ENCODE measurements at regions not wholly inside any gene's neighbourhood (a gene's known extent, or its start where the extent isn't known, plus 50 kb on each side); places are given as distances from the start of the nearest gene placed in this dataset.

DNA sequence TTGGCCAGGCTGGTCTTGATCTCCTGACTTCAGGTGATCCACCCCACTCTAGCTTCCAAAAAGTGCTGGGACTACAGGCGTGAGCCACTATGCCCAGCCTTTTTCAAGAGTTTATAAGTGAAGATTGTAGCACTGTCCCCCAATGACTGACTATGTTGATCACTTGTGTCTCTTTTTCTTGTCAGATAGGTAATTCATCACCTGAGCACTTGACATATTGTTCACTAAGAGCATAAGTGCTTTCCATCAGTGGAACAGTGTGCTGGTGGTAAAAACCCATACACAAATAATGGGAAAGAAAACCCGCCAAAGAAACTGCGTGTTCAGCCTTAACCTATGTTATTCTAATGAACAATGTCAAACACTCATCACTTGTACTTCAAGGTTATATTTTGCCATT is 414.4 kb upstream of the CDH7 start:
- no peak for DNase-seq (ENCODE audit: extremely low spot score, unreplicated experiment)
- H3K27me3 Mint-ChIP-seq (ENCODE audit: unreplicated experiment), result no peaks in the 10 kb centered on the region

DNA sequence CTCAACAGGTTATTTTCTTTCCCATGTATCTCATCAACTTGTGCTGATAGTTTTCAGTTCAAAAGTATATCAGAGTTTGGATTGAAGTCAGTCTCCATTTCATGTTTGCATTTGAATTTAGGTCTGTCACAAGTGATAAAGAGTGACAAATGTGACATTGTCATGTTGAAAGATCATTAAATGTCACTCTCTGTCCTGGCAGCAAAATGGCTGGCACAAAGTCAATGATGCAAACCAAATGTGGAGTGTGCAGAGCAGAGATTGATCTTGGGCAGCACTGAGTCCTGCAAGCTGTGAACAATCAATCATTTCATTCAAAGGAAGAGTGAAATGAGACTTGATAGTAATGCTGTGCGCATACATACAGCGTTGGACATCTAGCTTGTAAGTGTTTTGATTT is 421.8 kb upstream of the CDH7 start:
- TF ChIP-seq, protein P1, sequence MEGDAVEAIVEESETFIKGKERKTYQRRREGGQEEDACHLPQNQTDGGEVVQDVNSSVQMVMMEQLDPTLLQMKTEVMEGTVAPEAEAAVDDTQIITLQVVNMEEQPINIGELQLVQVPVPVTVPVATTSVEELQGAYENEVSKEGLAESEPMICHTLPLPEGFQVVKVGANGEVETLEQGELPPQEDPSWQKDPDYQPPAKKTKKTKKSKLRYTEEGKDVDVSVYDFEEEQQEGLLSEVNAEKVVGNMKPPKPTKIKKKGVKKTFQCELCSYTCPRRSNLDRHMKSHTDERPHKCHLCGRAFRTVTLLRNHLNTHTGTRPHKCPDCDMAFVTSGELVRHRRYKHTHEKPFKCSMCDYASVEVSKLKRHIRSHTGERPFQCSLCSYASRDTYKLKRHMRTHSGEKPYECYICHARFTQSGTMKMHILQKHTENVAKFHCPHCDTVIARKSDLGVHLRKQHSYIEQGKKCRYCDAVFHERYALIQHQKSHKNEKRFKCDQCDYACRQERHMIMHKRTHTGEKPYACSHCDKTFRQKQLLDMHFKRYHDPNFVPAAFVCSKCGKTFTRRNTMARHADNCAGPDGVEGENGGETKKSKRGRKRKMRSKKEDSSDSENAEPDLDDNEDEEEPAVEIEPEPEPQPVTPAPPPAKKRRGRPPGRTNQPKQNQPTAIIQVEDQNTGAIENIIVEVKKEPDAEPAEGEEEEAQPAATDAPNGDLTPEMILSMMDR (IDR thresholded peaks at IDR 0.05), result no peak
- Mint-ChIP-seq H3K9me3 (ENCODE audit: unreplicated experiment) (no peaks in the 10 kb centered on the region), H3K27me3 (ENCODE audit: unreplicated experiment) (no peaks in the 10 kb centered on the region), H3K4me1 (ENCODE audit: unreplicated experiment) (no peaks in the 10 kb centered on the region), H3K4me3 (ENCODE audit: unreplicated experiment) (no peak overlapping the region), H3K36me3 (ENCODE audit: unreplicated experiment) (no peaks in the 10 kb centered on the region), H3K27ac (ENCODE audit: unreplicated experiment) (no peak overlapping the region)
- DNase-seq (ENCODE audit: extremely low spot score, unreplicated experiment), result no peak

More for the DNA sequence above, 414.4 kb upstream of the CDH7 start:
- Mint-ChIP-seq H3K4me3 (ENCODE audit: unreplicated experiment) (no peak overlapping the region), H3K4me1 (ENCODE audit: unreplicated experiment) (no peaks in the 10 kb centered on the region), H3K9me3 (ENCODE audit: unreplicated experiment) (no peaks in the 10 kb centered on the region), H3K36me3 (ENCODE audit: unreplicated experiment) (no peaks in the 10 kb centered on the region), H3K27ac (ENCODE audit: unreplicated experiment) (no peak overlapping the region)
- TF ChIP-seq, protein P1 (IDR thresholded peaks at IDR 0.05), result no peak

DNA sequence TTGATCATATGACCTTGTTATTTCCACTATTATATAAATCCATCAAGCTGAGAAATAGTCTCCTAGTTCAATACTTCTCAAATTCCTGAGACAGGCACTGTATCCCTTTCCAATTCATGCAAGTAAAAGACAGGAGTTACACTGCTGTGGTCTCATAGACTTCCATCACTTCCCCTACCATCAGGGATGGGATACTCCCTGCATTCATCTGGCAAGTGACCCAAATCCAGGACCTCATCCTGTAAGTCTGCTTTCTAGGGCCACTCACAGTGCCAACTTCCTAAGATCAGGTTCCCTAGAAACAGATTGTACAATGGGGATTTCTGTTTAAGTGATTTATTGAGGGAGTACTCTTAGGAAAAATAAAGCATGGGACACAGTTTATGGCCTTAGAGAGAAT is 424.0 kb upstream of the CDH7 start:
- no peaks in the 10 kb centered on the region for H3K27me3 Mint-ChIP-seq (ENCODE audit: unreplicated experiment)
- H3K36me3 Mint-ChIP-seq (ENCODE audit: unreplicated experiment), result no peaks in the 10 kb centered on the region
- TF ChIP-seq, protein P1 (IDR thresholded peaks at IDR 0.05), result no peak
- DNase-seq (ENCODE audit: extremely low spot score, unreplicated experiment), result no peak
- no peaks in the 10 kb centered on the region for H3K4me1 Mint-ChIP-seq (ENCODE audit: unreplicated experiment)
- H3K27ac Mint-ChIP-seq (ENCODE audit: unreplicated experiment), result no peak overlapping the region
- no peaks in the 10 kb centered on the region for H3K9me3 Mint-ChIP-seq (ENCODE audit: unreplicated experiment)
- H3K4me3 Mint-ChIP-seq (ENCODE audit: unreplicated experiment), result no peak overlapping the region

DNA sequence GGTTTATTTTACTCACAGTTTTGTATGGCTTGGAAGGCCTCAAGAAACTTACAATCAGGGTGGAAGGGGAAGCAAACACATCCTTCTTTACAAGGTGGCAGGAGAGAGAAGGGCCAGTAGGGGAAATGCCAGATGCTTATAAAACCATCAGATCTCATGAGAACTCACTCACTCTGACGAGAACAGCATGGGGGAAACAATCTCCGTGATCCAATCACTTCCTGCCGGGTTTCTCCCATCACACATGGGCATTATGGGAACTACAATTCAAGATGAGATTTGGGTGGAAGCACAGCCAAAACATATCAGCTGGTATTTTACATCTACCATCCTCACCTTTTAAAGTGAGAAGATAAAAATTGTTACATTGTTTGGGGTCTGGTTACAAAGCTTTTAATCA is 427.9 kb upstream of the CDH7 start:
- H3K27me3 Mint-ChIP-seq (ENCODE audit: unreplicated experiment), result no peaks in the 10 kb centered on the region
- no peaks in the 10 kb centered on the region for H3K9me3 Mint-ChIP-seq (ENCODE audit: unreplicated experiment)
- DNase-seq (ENCODE audit: extremely low spot score, unreplicated experiment), result no peak
- no peak overlapping the region for H3K27ac Mint-ChIP-seq (ENCODE audit: unreplicated experiment)
- no peak overlapping the region for H3K4me3 Mint-ChIP-seq (ENCODE audit: unreplicated experiment)
- no peaks in the 10 kb centered on the region for H3K4me1 Mint-ChIP-seq (ENCODE audit: unreplicated experiment)
- TF ChIP-seq, protein P1 (IDR thresholded peaks at IDR 0.05), result no peak
- H3K36me3 Mint-ChIP-seq (ENCODE audit: unreplicated experiment), result no peaks in the 10 kb centered on the region

DNA sequence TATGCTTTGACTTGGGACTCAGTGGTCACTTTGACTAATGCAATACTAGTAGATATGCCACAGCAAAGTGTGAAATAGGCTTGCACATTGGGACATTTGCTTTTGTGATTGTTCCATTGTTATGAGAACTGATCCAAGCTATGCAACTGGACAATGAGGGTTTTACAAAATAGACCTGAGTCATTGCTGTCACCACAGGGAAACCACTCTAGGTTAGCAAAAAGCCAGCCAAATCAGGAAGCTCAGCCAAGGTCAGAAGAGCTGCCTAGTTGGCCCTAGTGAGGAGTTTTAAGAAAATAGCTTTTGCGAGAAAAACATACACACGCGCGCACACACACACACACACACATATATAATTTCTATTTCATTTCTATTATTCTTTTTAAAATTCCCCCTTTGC is 452.4 kb upstream of the CDH7 start:
- Mint-ChIP-seq H3K27me3 (ENCODE audit: unreplicated experiment) (no peaks in the 10 kb centered on the region), H3K4me1 (ENCODE audit: unreplicated experiment) (no peaks in the 10 kb centered on the region), H3K36me3 (ENCODE audit: unreplicated experiment) (no peaks in the 10 kb centered on the region), H3K4me3 (ENCODE audit: unreplicated experiment) (no peak overlapping the region), H3K27ac (ENCODE audit: unreplicated experiment) (no peak overlapping the region), H3K9me3 (ENCODE audit: unreplicated experiment) (no peaks in the 10 kb centered on the region)
- no peak for DNase-seq (ENCODE audit: extremely low spot score, unreplicated experiment)
- TF ChIP-seq, protein P1 (IDR thresholded peaks at IDR 0.05), result no peak

All from osteocyte (in vitro differentiated cells).